Tibial nerve (tissue), 4 donors: ENCODE measurements at regions not wholly inside any gene's neighbourhood (a gene's known extent, or its start where the extent isn't known, plus 50 kb on each side); places are given as distances from the start of the nearest gene placed in this dataset.

ENCODE experiments used
- CTCF ChIP-seq, 5 experiments: fragments of 200-600 bp in 3 of 5; fragments of 450-650 bp in 2 of 5; sonication (generic) in 3 of 5; IDR thresholded peaks; one replicate each; pipeline ENCODE4 v1.5.1; 2016 to 2019; ENCODE audit warnings: antibody characterized with exemption in 5 of 5, mild to moderate bottlenecking in 3 of 5, moderate library complexity in 2 of 5
- EP300 ChIP-seq, 2 donors: sonication (generic); formaldehyde crosslinking; IDR thresholded peaks; one replicate each; pipeline ENCODE4 v1.6.1; 2017; ENCODE audit warnings: antibody characterized with exemption in 2 of 2, mild to moderate bottlenecking in 1 of 2
- POLR2A ChIP-seq, 2 donors: fragments of 450-650 bp; IDR thresholded peaks; one replicate each; pipeline ENCODE4 v1.6.1; 2017; ENCODE audit warnings: antibody characterized with exemption in 2 of 2, mild to moderate bottlenecking in 2 of 2, moderate library complexity in 2 of 2

GRCh38 chr18:8947566-8947965 lies 154.9 kb upstream of the NDUFV2 start:
- no peak for TF ChIP-seq CTCF (IDR thresholded peaks at IDR 0.05)
- TF ChIP-seq POLR2A (IDR thresholded peaks at IDR 0.05), result no peak
- TF ChIP-seq EP300 (IDR thresholded peaks at IDR 0.05), result no peak
